ENCODE measurements at regions not wholly inside any gene's neighbourhood (a gene's known extent, or its start where the extent isn't known, plus 50 kb on each side); places are given as distances from the start of the nearest gene placed in this dataset.

DNA sequence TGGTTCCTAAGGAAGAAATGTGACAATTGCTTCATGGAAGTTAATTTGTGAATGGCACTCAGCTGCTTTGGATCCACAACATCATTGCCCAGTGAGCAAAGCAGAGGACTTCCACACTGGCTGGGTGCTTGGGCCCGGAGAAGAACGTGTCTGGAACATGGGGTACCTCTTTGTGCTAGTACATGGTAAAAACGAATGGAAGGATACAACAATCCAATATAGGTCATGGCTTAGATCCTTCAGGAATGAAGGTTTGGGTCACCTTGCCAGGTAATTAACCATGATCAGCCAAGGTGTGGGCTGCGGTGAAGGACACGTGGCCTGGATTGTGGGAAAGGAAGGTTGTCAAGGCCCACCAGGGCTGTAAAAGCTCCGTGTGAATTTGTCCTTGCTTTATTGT lies 245.9 kb upstream of the HS6ST1 start:
- TF ChIP-seq SPI1 (IDR thresholded peaks at IDR 0.05; ENCODE audit: borderline replicate concordance, low read depth), result no peak
- TF ChIP-seq GABPA (IDR thresholded peaks at IDR 0.05; ENCODE audit: low read depth), result no peak
- TF ChIP-seq POLR2AphosphoS5 (IDR thresholded peaks at IDR 0.05; ENCODE audit: low read depth), result no peak
- no peak for TF ChIP-seq REST (IDR thresholded peaks at IDR 0.05; ENCODE audit: insufficient replicate concordance, low read depth)
- no peak for TF ChIP-seq CTCF (IDR thresholded peaks at IDR 0.05; ENCODE audit: insufficient read depth, low read length)

DNA sequence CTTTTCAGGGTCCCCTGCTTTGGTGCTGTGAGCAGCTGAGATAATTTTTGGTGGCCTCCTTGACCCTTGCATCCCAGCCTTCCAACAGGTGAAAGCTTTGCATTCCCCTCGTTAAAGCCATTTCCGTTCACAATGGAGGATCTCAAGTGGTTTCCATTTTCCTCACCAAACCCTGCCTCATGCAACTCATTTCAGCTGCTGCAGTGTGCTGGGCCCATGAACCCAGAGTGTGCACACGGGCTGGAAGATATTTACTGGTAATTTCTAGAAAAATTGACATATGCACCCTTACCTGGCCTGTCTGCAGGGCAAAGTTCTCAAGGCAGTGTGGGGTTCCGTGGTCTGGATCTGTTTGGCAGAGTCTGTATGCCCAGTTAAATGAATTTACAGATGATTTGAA lies 246.8 kb upstream of the HS6ST1 start:
- TF ChIP-seq GABPA (IDR thresholded peaks at IDR 0.05; ENCODE audit: low read depth), result no peak
- no peak for TF ChIP-seq CTCF (IDR thresholded peaks at IDR 0.05; ENCODE audit: insufficient read depth, low read length)
- no peak for TF ChIP-seq REST (IDR thresholded peaks at IDR 0.05; ENCODE audit: insufficient replicate concordance, low read depth)
- TF ChIP-seq SPI1 (IDR thresholded peaks at IDR 0.05; ENCODE audit: borderline replicate concordance, low read depth), result no peak
- TF ChIP-seq POLR2AphosphoS5 (IDR thresholded peaks at IDR 0.05; ENCODE audit: low read depth), result no peak
- no peak overlapping the region for H3K4me3 ChIP-seq (replicated peaks; ENCODE audit: insufficient read depth, low read length)
- no peaks in the 10 kb centered on the region for H3K27me3 ChIP-seq (ENCODE audit: insufficient read depth, poor library complexity, severe bottlenecking)
- H3K27ac ChIP-seq (replicated peaks), result no peak overlapping the region
- DNase-seq (ENCODE audit: low read depth in 1 of 2, low spot score in 1 of 2), result no peak

More for the DNA sequence above, 245.9 kb upstream of the HS6ST1 start:
- Histone ChIP-seq H3K4me3 (replicated peaks; ENCODE audit: insufficient read depth, low read length) (no peak overlapping the region), H3K27ac (replicated peaks) (no peak overlapping the region), H3K27me3 (ENCODE audit: insufficient read depth, poor library complexity, severe bottlenecking) (no peaks in the 10 kb centered on the region)
- DNase-seq (ENCODE audit: low read depth in 1 of 2, low spot score in 1 of 2), result no peak

GRCh38 chr2:128566671-128567070 lies 248.0 kb upstream of the HS6ST1 start:
- H3K27ac ChIP-seq (replicated peaks), result no peak overlapping the region
- no peak for DNase-seq (ENCODE audit: low read depth in 1 of 2, low spot score in 1 of 2)
- TF ChIP-seq POLR2AphosphoS5 (IDR thresholded peaks at IDR 0.05; ENCODE audit: low read depth), result no peak
- TF ChIP-seq REST (IDR thresholded peaks at IDR 0.05; ENCODE audit: insufficient replicate concordance, low read depth), result no peak
- TF ChIP-seq SPI1 (IDR thresholded peaks at IDR 0.05; ENCODE audit: borderline replicate concordance, low read depth), result no peak
- TF ChIP-seq CTCF (IDR thresholded peaks at IDR 0.05; ENCODE audit: insufficient read depth, low read length), result no peak
- TF ChIP-seq GABPA (IDR thresholded peaks at IDR 0.05; ENCODE audit: low read depth), result no peak
- H3K4me3 ChIP-seq (replicated peaks; ENCODE audit: insufficient read depth, low read length), result no peak overlapping the region
- H3K27me3 ChIP-seq (ENCODE audit: insufficient read depth, poor library complexity, severe bottlenecking), result no peaks in the 10 kb centered on the region

Measured in HL-60 (cell line).